ENCODE measurements at regions not wholly inside any gene's neighbourhood (a gene's known extent, or its start where the extent isn't known, plus 50 kb on each side); places are given as distances from the start of the nearest gene placed in this dataset.

DNA sequence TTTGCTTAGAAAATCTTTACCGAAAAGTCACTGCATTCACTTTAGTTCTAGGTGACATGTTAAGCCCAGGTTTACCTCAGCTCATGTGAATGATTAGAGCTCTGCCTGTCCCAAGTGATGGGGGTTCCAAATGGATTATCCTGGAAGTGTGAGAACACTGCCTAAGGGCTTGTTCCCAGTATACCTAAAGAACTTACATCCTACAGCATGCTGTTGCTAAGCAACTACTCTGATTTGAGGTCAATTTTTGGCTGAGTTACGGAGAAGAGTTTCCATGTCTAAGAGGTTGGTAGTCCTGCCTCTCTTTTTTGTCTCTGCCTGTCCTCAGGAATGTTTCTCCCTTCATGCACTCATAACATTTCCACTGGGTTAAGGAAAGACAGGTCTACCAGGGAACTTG is 67.6 kb upstream of the UGT2B15 start:
- H3K4me2 ChIP-seq: no peak overlapping the region
- no peaks in the 10 kb centered on the region for H3K4me1 ChIP-seq
- H3F3A ChIP-seq (ENCODE audit: low read depth): no peaks in the 10 kb centered on the region
- DNase-seq (ENCODE audit: low spot score): no peak
- Mint-ChIP-seq H3K36me3 (no peaks in the 10 kb centered on the region), H3K27me3 (ENCODE audit: insufficient read depth, low read depth) (peaks cover 3% of the 10 kb centered on the region), H3K27ac (no peak overlapping the region), H3K4me1 (peaks cover 22% of the 10 kb centered on the region), H3K4me3 (no peak overlapping the region), H3K9me3 (peaks cover 5% of the 10 kb centered on the region)
- no peaks in the 10 kb centered on the region for H4K20me1 ChIP-seq (ENCODE audit: low read depth)
- TF ChIP-seq EZH2phosphoT487 (IDR thresholded peaks at IDR 0.05) (no peak), EZH2 (IDR thresholded peaks at IDR 0.05) (no peak)
- TF ChIP-seq, protein P1, sequence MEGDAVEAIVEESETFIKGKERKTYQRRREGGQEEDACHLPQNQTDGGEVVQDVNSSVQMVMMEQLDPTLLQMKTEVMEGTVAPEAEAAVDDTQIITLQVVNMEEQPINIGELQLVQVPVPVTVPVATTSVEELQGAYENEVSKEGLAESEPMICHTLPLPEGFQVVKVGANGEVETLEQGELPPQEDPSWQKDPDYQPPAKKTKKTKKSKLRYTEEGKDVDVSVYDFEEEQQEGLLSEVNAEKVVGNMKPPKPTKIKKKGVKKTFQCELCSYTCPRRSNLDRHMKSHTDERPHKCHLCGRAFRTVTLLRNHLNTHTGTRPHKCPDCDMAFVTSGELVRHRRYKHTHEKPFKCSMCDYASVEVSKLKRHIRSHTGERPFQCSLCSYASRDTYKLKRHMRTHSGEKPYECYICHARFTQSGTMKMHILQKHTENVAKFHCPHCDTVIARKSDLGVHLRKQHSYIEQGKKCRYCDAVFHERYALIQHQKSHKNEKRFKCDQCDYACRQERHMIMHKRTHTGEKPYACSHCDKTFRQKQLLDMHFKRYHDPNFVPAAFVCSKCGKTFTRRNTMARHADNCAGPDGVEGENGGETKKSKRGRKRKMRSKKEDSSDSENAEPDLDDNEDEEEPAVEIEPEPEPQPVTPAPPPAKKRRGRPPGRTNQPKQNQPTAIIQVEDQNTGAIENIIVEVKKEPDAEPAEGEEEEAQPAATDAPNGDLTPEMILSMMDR (IDR thresholded peaks at IDR 0.05): no peak
- H3K36me3 ChIP-seq: no peaks in the 10 kb centered on the region
- no peak overlapping the region for H2AFZ ChIP-seq (replicated peaks)
- no peaks in the 10 kb centered on the region for H3K27me3 ChIP-seq
- no peak overlapping the region for H3K4me3 ChIP-seq
- no peaks in the 10 kb centered on the region for H3K9me3 ChIP-seq (ENCODE audit: low read depth)
- no peaks in the 10 kb centered on the region for H3K79me2 ChIP-seq (ENCODE audit: low read depth)
- no peak overlapping the region for H3K9ac ChIP-seq
- no peak overlapping the region for H3K27ac ChIP-seq

DNA sequence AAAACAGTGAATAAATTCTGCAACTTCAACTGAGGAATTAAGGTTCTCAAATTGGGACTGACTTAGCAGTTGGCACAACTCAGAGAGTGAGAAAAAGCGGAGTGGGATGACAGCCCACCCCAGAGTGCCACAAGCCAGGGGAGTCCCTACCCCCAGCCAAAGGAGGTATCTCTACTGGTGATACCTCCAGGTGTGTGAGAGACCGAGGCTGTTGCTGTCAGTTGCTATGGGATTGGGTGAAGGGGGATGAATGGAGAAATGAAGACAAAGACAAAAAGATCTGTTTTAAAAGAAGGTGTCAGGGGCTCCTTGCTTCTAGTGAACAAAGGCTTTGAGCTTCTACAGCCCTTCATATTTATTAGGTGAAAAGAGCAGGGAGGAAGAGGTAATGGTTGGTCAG is 71.4 kb upstream of the UGT2B10 start:
- no peak overlapping the region for H3K4me3 ChIP-seq
- no peaks in the 10 kb centered on the region for H3K79me2 ChIP-seq (ENCODE audit: low read depth)
- H3K4me1 ChIP-seq: no peaks in the 10 kb centered on the region
- H3K9me3 Mint-ChIP-seq: no peaks in the 10 kb centered on the region
- no peak overlapping the region for H3K27ac Mint-ChIP-seq
- H3K36me3 Mint-ChIP-seq: no peaks in the 10 kb centered on the region
- no peak overlapping the region for H3K9ac ChIP-seq
- H3K4me1 Mint-ChIP-seq: peaks cover 5% of the 10 kb centered on the region
- H3K27me3 Mint-ChIP-seq (ENCODE audit: insufficient read depth, low read depth): peaks cover 3% of the 10 kb centered on the region
- no peak for DNase-seq (ENCODE audit: low spot score)
- H3F3A ChIP-seq (ENCODE audit: low read depth): no peaks in the 10 kb centered on the region
- no peaks in the 10 kb centered on the region for H3K9me3 ChIP-seq (ENCODE audit: low read depth)
- no peak overlapping the region for H3K4me2 ChIP-seq
- H2AFZ ChIP-seq (replicated peaks): no peak overlapping the region
- no peaks in the 10 kb centered on the region for H3K27me3 ChIP-seq
- TF ChIP-seq, protein P1 (IDR thresholded peaks at IDR 0.05): no peak
- no peak for TF ChIP-seq EZH2phosphoT487 (IDR thresholded peaks at IDR 0.05)
- TF ChIP-seq EZH2 (IDR thresholded peaks at IDR 0.05): no peak
- H3K27ac ChIP-seq: no peak overlapping the region
- no peaks in the 10 kb centered on the region for H3K36me3 ChIP-seq
- no peak overlapping the region for H3K4me3 Mint-ChIP-seq
- no peaks in the 10 kb centered on the region for H4K20me1 ChIP-seq (ENCODE audit: low read depth)

DNA sequence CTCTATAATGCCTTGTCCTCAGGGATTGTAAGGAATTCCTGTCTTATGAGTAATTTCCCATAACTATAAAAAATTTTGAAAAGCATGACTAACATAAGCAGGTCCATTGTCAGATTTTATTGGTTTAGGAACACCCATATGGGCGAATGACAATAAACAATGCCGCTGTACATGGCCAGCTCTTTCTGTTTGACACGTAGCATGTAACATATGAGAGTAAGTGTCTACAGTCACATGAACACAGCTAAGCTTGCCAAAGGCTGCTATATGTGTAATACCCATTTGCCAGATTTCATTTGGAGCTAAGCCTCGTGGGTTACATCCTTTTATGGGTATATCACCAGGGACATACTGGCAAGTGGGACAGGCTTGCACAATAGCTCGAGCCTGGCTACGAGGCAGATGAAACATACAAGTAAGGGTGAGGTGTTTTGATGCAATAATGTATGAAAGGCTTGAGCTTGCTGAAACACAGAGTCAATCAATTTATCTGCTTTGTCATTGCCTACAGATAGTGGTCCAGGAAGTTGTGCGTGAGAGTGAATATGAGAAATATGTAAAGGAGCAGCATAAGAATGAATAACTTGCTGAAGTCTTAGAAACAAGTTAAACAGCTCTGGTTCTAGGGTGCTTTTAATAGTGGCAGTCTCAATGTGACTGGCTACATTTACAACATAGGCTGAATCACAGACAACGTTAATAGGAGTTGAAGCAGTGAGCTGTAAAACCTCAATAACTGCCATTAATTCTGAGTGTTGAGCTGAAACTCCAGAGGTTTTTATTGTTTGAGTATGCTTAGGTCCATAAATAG is 67.4 kb upstream of the UGT2B10 start:
- Histone ChIP-seq H4K20me1 (ENCODE audit: low read depth) (no peaks in the 10 kb centered on the region), H2AFZ (replicated peaks) (no peak overlapping the region), H3K4me1 (no peaks in the 10 kb centered on the region), H3K36me3 (no peaks in the 10 kb centered on the region), H3K27me3 (no peaks in the 10 kb centered on the region), H3K79me2 (ENCODE audit: low read depth) (no peaks in the 10 kb centered on the region), H3K27ac (no peak overlapping the region), H3F3A (ENCODE audit: low read depth) (no peaks in the 10 kb centered on the region), H3K4me3 (no peak overlapping the region), H3K4me2 (no peak overlapping the region), H3K9me3 (ENCODE audit: low read depth) (no peaks in the 10 kb centered on the region), H3K9ac (no peak overlapping the region)
- no peak for DNase-seq (ENCODE audit: low spot score)
- no peak for TF ChIP-seq EZH2phosphoT487 (IDR thresholded peaks at IDR 0.05)
- TF ChIP-seq EZH2 (IDR thresholded peaks at IDR 0.05): no peak
- TF ChIP-seq, protein P1 (IDR thresholded peaks at IDR 0.05): no peak
- Mint-ChIP-seq H3K27ac (no peak overlapping the region), H3K27me3 (ENCODE audit: insufficient read depth, low read depth) (peaks cover 6% of the 10 kb centered on the region), H3K9me3 (peaks cover 4% of the 10 kb centered on the region), H3K36me3 (no peaks in the 10 kb centered on the region), H3K4me1 (peaks cover 5% of the 10 kb centered on the region), H3K4me3 (no peak overlapping the region)
